OCI-LY7 (cell line): ENCODE measurements at regions not wholly inside any gene's neighbourhood (a gene's known extent, or its start where the extent isn't known, plus 50 kb on each side); places are given as distances from the start of the nearest gene placed in this dataset.

ENCODE experiments used
- BruUV-seq: library from RNA; stranded (reverse); fragments of 400-500 nt; replicated peaks from 2 replicates; lab custom pipeline; 2021; lab: Mats Ljungman, UMichigan
- CTCF ChIA-PET: fragments of 300-600 bp; sonication (Branson Sonifier 250); formaldehyde crosslinking; loops from one replicate; lab custom pipeline; 2022; ENCODE audit warnings: antibody characterized with exemption; ENCODE audit not compliant: unreplicated experiment; lab: Charles Lee
- POLR2A ChIA-PET: fragments of 300-600 bp; sonication (Branson Sonifier 250); formaldehyde crosslinking; loops from one replicate; lab custom pipeline; 2022; ENCODE audit warnings: antibody characterized with exemption; lab: Charles Lee
- DNase-seq: peaks from one replicate; pipeline ENCODE4 v3.0.0-alpha.2; 2015; ENCODE audit warnings: low spot score
- H2AFZ ChIP-seq: fragments of 200-600 bp; sonication (generic), shearing (Covaris generic); 2 replicates; pipeline ENCODE4 v1.6.1; 2014; ENCODE audit warnings: mild to moderate bottlenecking, antibody characterized with exemption, low read length, moderate library complexity
- H3K27ac ChIP-seq: fragments of 200-600 bp; sonication (generic); 2 replicates; pipeline ENCODE4 v1.5.1; 2014; ENCODE audit warnings: mixed run types, low read depth, mild to moderate bottlenecking, moderate library complexity, low read length, inconsistent platforms; ENCODE audit not compliant: poor library complexity, severe bottlenecking
- H3K36me3 ChIP-seq: fragments of 200-600 bp; sonication (generic); 2 replicates; pipeline ENCODE4 v1.6.1; 2014; ENCODE audit warnings: mild to moderate bottlenecking, antibody characterized with exemption, low read length, moderate library complexity, mixed read lengths; ENCODE audit not compliant: insufficient read depth
- H3K4me1 ChIP-seq: fragments of 200-600 bp; sonication (generic); 2 replicates; pipeline ENCODE4 v1.5.1; 2014; ENCODE audit warnings: mild to moderate bottlenecking, low read length; ENCODE audit not compliant: insufficient read depth, poor library complexity, severe bottlenecking
- H3K4me2 ChIP-seq: fragments of 200-600 bp; sonication (generic); 2 replicates; pipeline ENCODE4 v1.6.1; 2014; ENCODE audit warnings: mild to moderate bottlenecking, low read length
- H3K4me3 ChIP-seq: fragments of 200-600 bp; sonication (generic); 2 replicates; pipeline ENCODE4 v1.5.1; 2014; ENCODE audit warnings: mild to moderate bottlenecking, low read depth, low read length; ENCODE audit not compliant: poor library complexity, severe bottlenecking
- H3K79me2 ChIP-seq: fragments of 200-600 bp; sonication (generic); 2 replicates; pipeline ENCODE4 v1.6.1; 2016; ENCODE audit warnings: low read depth, mild to moderate bottlenecking, low read length, moderate library complexity, mixed read lengths; ENCODE audit not compliant: insufficient read depth
- H3K9me2 ChIP-seq: fragments of 200-600 bp; sonication (generic); 2 replicates; pipeline ENCODE4 v1.6.1; 2016; ENCODE audit warnings: mild to moderate bottlenecking, low read length, mixed read lengths; ENCODE audit not compliant: insufficient read depth
- H3K9me3 ChIP-seq: fragments of 200-600 bp; sonication (generic); 2 replicates; pipeline ENCODE4 v1.6.1; 2014; ENCODE audit warnings: mild to moderate bottlenecking, mixed run types, low read length, mixed read lengths
- H4K20me1 ChIP-seq: fragments of 200-600 bp; sonication (generic); 2 replicates; pipeline ENCODE4 v1.6.1; 2014; ENCODE audit warnings: mild to moderate bottlenecking, antibody characterized with exemption, low read length, moderate library complexity, mixed read lengths; ENCODE audit not compliant: insufficient read depth
- CTCF ChIP-seq: fragments of 200-600 bp; sonication (generic); conservative IDR thresholded peaks from 2 replicates; pipeline ENCODE4 v1.5.1; 2014; ENCODE audit warnings: mild to moderate bottlenecking, antibody characterized with exemption, low read length, moderate library complexity, mixed read lengths
- EZH2phosphoT487 ChIP-seq: fragments of 200-600 bp; sonication (generic); IDR thresholded peaks from 2 replicates; pipeline ENCODE4 v1.6.1; 2018; ENCODE audit warnings: low read depth, borderline replicate concordance, mild to moderate bottlenecking, mixed run types, antibody characterized with exemption, low read length, moderate library complexity, mixed read lengths
- intact Hi-C: fragments of 100-400 bp; cut with micrococcal nuclease; formaldehyde crosslinking; loops from one replicate; pipeline ENCODE4 v1.10.0; 2022; ENCODE audit not compliant: unreplicated experiment

GRCh38 chr10:131553121-131553520 is 241.6 kb upstream of the TCERG1L start:
- ChIA-PET CTCF (no interaction called here), POLR2A (interaction anchor here (0.6 kb wide), 1 partner anchor 520 kb away, joined by 3 read pairs; no protein-coding TSS in a partner anchor)
- DNase-seq: no peak
- H4K20me1 ChIP-seq: no peaks in the 10 kb centered on the region
- H3K36me3 ChIP-seq: no peaks in the 10 kb centered on the region
- no TSS peak for BruUV-seq
- intact Hi-C loops: no loop called here
- no peak overlapping the region for H3K4me2 ChIP-seq
- H3K4me3 ChIP-seq: no peak overlapping the region
- H2AFZ ChIP-seq: no peak overlapping the region
- H3K9me3 ChIP-seq: no peaks in the 10 kb centered on the region
- no peaks in the 10 kb centered on the region for H3K4me1 ChIP-seq
- TF ChIP-seq EZH2phosphoT487 (no peak), CTCF (no peak)
- no peaks in the 10 kb centered on the region for H3K9me2 ChIP-seq
- no peak overlapping the region for H3K27ac ChIP-seq
- H3K79me2 ChIP-seq: no peaks in the 10 kb centered on the region

DNA sequence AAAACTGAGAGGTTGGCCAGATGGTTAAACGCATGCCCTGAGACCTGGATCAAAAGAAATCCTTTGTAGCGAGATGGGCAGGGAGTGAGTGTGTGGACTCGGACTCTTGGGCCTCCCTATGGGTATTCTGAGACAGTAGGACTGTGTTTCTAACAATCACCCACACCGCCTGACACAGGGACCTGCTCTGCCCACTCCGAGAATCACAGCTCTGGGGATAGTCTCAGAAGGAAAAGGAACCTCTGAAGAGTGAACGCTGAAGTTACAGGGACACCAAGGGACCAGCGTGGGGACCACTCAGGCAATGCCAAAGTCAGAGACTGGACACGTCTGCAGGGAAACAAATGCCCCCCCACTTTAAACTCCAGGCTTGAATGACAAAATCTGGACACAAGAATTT is 242.1 kb upstream of the TCERG1L start:
- Histone ChIP-seq H3K9me2 (no peaks in the 10 kb centered on the region), H3K79me2 (no peaks in the 10 kb centered on the region), H3K27ac (no peak overlapping the region), H3K4me3 (no peak overlapping the region), H3K9me3 (no peaks in the 10 kb centered on the region), H3K4me1 (no peaks in the 10 kb centered on the region), H3K36me3 (no peaks in the 10 kb centered on the region), H2AFZ (no peak overlapping the region), H3K4me2 (no peak overlapping the region), H4K20me1 (no peaks in the 10 kb centered on the region)
- ChIA-PET POLR2A (interaction anchor here (0.6 kb wide), 1 partner anchor 520 kb away, joined by 3 read pairs; no protein-coding TSS in a partner anchor), CTCF (no interaction called here)
- intact Hi-C loops: no loop called here
- DNase-seq: no peak
- TF ChIP-seq CTCF (no peak), EZH2phosphoT487 (no peak)
- no TSS peak for BruUV-seq

- TF ChIP-seq EZH2phosphoT487 (no peak), CTCF (no peak)
- BruUV-seq: no TSS peak
- no peak for DNase-seq
- Histone ChIP-seq H3K4me3 (no peak overlapping the region), H3K9me3 (no peaks in the 10 kb centered on the region), H4K20me1 (no peaks in the 10 kb centered on the region), H2AFZ (no peak overlapping the region), H3K27ac (no peak overlapping the region), H3K79me2 (no peaks in the 10 kb centered on the region), H3K36me3 (no peaks in the 10 kb centered on the region), H3K4me1 (no peaks in the 10 kb centered on the region), H3K4me2 (no peak overlapping the region), H3K9me2 (no peaks in the 10 kb centered on the region)
- CTCF ChIA-PET: no interaction called here
- POLR2A ChIA-PET: interaction anchor here (0.7 kb wide), 1 partner anchor 58 kb away, joined by 3 read pairs; no protein-coding TSS in a partner anchor
- intact Hi-C loops: no loop called here
Measured at GRCh38 chr10:131554821-131555220, 243.3 kb upstream of the TCERG1L start.
